Erythroblast (primary cell): ENCODE measurements at regions not wholly inside any gene's neighbourhood (a gene's known extent, or its start where the extent isn't known, plus 50 kb on each side); places are given as distances from the start of the nearest gene placed in this dataset.

Experiments used
- GATA1 ChIP-seq: IDR thresholded peaks from 2 replicates; pipeline ENCODE4 v1.6.1; 2011; ENCODE audit warnings: low read depth, mild to moderate bottlenecking, control low read depth, low read length, moderate library complexity
- POLR2A ChIP-seq: IDR thresholded peaks from 2 replicates; pipeline ENCODE4 v1.6.1; 2011; ENCODE audit warnings: mild to moderate bottlenecking, low read length

DNA sequence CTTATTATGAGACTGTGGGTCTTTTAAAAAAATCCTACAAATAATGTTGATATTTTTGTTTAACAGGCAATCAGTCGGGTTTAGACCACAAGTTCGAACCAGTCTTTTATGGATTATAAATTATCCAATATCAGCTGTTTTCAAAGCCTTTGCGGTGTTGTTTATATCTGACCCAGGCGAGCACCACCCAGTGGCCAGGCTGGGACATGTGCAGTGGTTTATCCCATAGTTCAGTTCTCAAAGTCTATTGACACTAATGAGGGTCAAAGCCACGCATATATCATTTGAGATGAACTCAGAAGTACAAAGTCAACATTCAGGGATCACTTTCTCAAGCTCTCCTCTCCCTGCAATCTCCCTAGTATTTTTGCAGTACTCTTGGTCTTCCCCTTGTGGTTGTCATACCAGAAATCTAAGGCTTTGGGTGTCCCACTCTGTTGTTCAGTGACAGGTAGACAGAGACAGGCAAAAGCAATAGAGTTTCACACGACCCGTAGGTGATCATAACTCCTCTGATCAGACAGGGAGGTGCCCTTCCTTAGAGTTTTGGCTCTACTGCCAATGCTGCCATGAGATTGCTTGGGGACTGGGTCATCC, 117.4 kb upstream of the POM121L12 start:
- TF ChIP-seq POLR2A (no peak), GATA1 (no peak)
